ENCODE measurements at regions not wholly inside any gene's neighbourhood (a gene's known extent, or its start where the extent isn't known, plus 50 kb on each side); places are given as distances from the start of the nearest gene placed in this dataset.
A peak's percentile ranks its signal among the peaks of the same experiment; 100 is the strongest.

DNA sequence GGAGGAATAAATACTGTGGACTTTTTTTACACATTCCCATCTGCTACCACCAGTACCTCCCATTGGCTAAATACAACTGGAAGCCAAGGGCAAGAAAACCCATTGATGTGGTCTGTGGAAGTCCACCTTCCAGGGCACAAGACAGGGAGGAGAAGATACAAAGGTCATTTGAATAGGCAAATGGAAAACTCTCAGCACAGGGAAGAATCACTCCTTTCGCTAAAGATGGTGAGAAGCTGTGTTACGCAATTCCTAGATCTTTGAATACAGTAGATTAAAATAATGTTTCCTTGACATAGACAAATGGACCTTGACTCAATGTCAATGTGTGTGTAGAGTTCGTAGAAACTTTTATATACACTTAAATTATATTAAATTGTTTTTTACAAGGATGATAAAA is 70.9 kb upstream of the ERBB4 start:
- DNase-seq (ENCODE audit: extremely low read depth, insufficient read length) = no peak
- no peaks in the 10 kb centered on the region for H3K27me3 ChIP-seq (replicated peaks; ENCODE audit: control insufficient read depth, insufficient read depth, low read length)
- H3K36me3 ChIP-seq (ENCODE audit: control insufficient read depth, insufficient read depth, low read length) = no peaks in the 10 kb centered on the region
- TF ChIP-seq, protein P1, sequence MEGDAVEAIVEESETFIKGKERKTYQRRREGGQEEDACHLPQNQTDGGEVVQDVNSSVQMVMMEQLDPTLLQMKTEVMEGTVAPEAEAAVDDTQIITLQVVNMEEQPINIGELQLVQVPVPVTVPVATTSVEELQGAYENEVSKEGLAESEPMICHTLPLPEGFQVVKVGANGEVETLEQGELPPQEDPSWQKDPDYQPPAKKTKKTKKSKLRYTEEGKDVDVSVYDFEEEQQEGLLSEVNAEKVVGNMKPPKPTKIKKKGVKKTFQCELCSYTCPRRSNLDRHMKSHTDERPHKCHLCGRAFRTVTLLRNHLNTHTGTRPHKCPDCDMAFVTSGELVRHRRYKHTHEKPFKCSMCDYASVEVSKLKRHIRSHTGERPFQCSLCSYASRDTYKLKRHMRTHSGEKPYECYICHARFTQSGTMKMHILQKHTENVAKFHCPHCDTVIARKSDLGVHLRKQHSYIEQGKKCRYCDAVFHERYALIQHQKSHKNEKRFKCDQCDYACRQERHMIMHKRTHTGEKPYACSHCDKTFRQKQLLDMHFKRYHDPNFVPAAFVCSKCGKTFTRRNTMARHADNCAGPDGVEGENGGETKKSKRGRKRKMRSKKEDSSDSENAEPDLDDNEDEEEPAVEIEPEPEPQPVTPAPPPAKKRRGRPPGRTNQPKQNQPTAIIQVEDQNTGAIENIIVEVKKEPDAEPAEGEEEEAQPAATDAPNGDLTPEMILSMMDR (IDR thresholded peaks at IDR 0.05; ENCODE audit: insufficient read depth, low read length, poor library complexity, severe bottlenecking) = no peak
- H3K4me3 ChIP-seq (replicated peaks; ENCODE audit: low read depth, low read length) = no peak overlapping the region

DNA sequence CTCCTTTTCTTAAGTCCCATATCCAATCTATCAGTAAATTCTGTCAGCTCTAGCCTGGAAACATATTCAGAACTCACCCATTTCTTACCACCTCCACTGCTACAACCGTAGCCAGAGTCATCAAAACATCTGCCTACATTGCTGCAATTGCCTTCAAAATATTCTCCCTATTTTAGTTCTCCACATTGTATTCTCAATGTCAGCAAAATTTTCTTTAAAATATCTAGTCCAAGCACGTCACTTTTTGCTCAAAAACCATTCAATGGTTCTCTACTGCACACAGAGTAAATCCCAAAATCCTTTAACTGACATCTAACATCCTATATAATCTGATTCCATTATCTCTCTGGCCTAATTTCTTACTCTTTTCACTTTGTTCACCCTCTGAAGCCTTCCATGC is 68.5 kb upstream of the ERBB4 start:
- no peaks in the 10 kb centered on the region for H3K27me3 ChIP-seq (replicated peaks; ENCODE audit: control insufficient read depth, insufficient read depth, low read length)
- DNase-seq (ENCODE audit: extremely low read depth, insufficient read length) = no peak
- no peaks in the 10 kb centered on the region for H3K36me3 ChIP-seq (ENCODE audit: control insufficient read depth, insufficient read depth, low read length)
- TF ChIP-seq, protein P1 (IDR thresholded peaks at IDR 0.05; ENCODE audit: insufficient read depth, low read length, poor library complexity, severe bottlenecking) = no peak
- H3K4me3 ChIP-seq (replicated peaks; ENCODE audit: low read depth, low read length) = no peak overlapping the region

GRCh38 chr2:212606232-212606631 is 67.6 kb upstream of the ERBB4 start:
- no peak for DNase-seq (ENCODE audit: extremely low read depth, insufficient read length)
- Histone ChIP-seq H3K4me3 (replicated peaks; ENCODE audit: low read depth, low read length) (no peak overlapping the region), H3K36me3 (ENCODE audit: control insufficient read depth, insufficient read depth, low read length) (no peaks in the 10 kb centered on the region), H3K27me3 (replicated peaks; ENCODE audit: control insufficient read depth, insufficient read depth, low read length) (no peaks in the 10 kb centered on the region)
- TF ChIP-seq, protein P1 (IDR thresholded peaks at IDR 0.05; ENCODE audit: insufficient read depth, low read length, poor library complexity, severe bottlenecking) = no peak

GRCh38 chr2:212596688-212597087 is 58.1 kb upstream of the ERBB4 start:
- Histone ChIP-seq H3K27me3 (replicated peaks; ENCODE audit: control insufficient read depth, insufficient read depth, low read length) (no peaks in the 10 kb centered on the region), H3K4me3 (replicated peaks; ENCODE audit: low read depth, low read length) (no peak overlapping the region), H3K36me3 (ENCODE audit: control insufficient read depth, insufficient read depth, low read length) (no peaks in the 10 kb centered on the region)
- TF ChIP-seq, protein P1 (IDR thresholded peaks at IDR 0.05; ENCODE audit: insufficient read depth, low read length, poor library complexity, severe bottlenecking) = no peak
- no peak for DNase-seq (ENCODE audit: extremely low read depth, insufficient read length)

DNA sequence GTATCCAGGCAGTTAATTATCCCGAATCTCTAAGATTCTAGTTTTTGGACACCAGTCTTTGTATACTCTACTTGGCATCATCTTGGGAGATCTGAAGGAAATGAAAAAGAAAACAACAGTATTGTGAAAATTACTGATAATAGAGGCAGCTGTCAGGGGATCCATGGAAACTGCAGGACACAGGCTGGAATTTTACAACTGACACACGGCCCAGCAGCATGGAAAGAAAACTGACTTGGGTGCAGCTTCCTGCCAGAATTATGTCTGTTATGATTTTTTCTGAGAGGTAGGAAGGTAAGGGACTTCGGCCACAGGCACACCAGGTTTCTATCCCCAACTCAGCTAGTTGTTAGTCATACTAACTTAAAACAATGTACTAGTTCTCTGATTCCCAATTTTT is 57.7 kb upstream of the ERBB4 start:
- Histone ChIP-seq H3K4me3 (replicated peaks; ENCODE audit: low read depth, low read length) (no peak overlapping the region), H3K36me3 (ENCODE audit: control insufficient read depth, insufficient read depth, low read length) (no peaks in the 10 kb centered on the region), H3K27me3 (replicated peaks; ENCODE audit: control insufficient read depth, insufficient read depth, low read length) (no peaks in the 10 kb centered on the region)
- TF ChIP-seq, protein P1 (IDR thresholded peaks at IDR 0.05; ENCODE audit: insufficient read depth, low read length, poor library complexity, severe bottlenecking) = no peak
- no peak for DNase-seq (ENCODE audit: extremely low read depth, insufficient read length)

DNA sequence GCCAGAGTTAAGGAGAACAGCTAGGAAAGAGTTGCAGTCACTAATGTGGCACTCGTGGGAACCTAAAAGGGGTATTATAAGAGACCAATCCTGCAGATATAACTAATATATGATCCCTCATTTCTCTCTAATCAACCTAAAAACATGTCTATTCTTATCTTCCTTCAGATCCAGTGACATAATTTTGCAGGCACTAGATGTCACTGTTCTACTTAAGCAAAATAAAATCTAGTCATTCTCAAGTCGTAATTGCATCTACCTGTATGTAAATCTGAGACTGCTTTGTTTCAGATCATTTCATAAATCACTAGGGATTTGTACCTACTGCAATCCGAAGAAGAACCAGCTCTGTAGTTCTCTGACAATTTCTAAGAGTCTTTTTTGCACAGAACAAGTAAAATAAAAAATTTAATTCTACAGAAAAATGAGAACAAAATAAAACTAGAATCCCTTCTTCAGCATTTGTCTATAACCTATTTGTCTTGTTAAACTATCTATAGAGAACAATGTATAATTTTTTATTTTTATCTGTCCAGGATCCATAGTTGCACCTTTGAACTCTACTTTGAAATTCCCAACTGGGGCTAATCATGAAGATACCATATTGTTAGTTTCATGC is 56.5 kb upstream of the ERBB4 start:
- no peaks in the 10 kb centered on the region for H3K36me3 ChIP-seq (ENCODE audit: control insufficient read depth, insufficient read depth, low read length)
- TF ChIP-seq, protein P1 (IDR thresholded peaks at IDR 0.05; ENCODE audit: insufficient read depth, low read length, poor library complexity, severe bottlenecking) = peak; percentile 25
- H3K4me3 ChIP-seq (replicated peaks; ENCODE audit: low read depth, low read length) = no peak overlapping the region
- H3K27me3 ChIP-seq (replicated peaks; ENCODE audit: control insufficient read depth, insufficient read depth, low read length) = no peaks in the 10 kb centered on the region
- peak; percentile 8 for DNase-seq (ENCODE audit: extremely low read depth, insufficient read length)
